ENCODE measurements at regions not wholly inside any gene's neighbourhood (a gene's known extent, or its start where the extent isn't known, plus 50 kb on each side); places are given as distances from the start of the nearest gene placed in this dataset.
"Not testable (repeated sequence)": the region's sequence is repeated elsewhere in the genome, so short reads cannot be mapped to it uniquely, and the experiment has no call there.

DNA sequence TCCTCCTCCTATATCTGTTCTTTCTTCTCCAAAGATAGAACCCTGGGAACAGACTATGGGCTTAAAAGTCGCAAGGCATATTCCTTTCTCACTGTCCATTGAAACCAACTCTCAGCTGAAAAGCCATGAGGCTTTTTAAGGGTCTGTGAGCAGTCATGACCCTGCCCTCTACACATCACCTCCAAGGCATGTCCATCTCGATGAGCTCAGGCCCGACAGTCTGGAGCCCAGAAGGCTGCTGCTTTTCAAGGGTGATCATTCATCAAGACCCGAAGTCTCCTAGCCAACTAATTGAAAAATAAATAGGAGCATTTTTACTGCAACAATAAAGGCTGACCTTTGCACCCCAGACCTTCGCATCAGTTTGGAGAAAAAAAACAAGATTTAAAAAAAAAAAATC lies 378.8 kb upstream of the NRSN1 start:
- DNase-seq (ENCODE audit: low read depth) = no peak

DNA sequence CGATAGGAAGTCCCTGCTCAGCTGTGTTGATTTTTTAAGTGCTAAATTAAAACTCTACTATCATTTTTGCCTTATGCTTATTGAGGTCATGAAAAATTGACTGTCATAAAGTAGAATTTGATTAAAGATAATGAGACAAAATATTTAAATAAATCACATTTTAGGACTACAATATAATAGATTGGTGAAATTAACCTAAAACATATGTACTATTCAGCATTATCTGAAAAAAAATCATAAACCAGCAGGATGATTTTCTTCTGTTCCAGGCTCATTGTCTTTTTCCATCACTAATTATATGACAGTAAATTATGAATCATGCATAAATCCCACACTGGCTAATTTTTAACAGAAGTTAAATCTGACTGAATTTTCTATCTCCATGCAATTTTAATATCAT lies 373.6 kb upstream of the NRSN1 start:
- no peak for DNase-seq (ENCODE audit: low read depth)

DNA sequence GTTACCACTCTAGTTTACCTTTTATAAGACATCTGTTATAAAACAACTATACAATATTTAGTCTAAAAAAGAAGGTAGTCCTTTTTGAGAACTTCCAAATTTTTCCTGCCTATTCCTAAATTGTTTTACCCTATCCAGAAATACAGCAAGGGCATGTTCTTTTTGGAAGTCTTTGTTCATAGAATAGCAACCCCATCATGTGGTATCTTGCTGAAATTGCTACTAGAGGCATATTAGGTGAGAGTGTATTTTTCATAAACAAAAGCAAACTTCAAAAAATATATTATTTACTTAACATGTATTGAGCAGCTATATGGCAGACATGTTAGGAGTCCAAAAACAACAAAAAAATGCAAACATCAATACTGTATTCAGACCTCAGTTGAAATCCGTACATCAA lies 371.8 kb upstream of the NRSN1 start:
- no peak for DNase-seq (ENCODE audit: low read depth)

DNA sequence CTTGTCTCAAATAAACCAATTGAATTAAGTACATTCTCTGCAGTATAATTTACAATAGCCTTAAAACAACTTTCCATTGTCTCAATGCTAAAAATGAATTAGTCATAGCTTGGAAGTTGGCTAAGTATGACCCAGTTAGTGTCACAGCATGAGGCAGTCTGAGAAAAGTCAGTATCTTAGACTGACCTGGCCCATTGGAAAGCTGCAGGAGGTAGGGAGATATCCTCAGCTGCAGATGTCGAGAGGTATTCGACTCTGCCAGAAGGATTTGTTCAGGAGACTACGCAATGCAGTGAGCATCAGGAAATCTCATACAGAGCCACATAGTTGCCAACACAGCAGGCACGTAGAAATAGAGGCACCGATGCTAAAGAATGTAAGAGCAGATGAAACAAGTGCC lies 350.9 kb upstream of the NRSN1 start:
- DNase-seq (ENCODE audit: low read depth) = no peak

DNA sequence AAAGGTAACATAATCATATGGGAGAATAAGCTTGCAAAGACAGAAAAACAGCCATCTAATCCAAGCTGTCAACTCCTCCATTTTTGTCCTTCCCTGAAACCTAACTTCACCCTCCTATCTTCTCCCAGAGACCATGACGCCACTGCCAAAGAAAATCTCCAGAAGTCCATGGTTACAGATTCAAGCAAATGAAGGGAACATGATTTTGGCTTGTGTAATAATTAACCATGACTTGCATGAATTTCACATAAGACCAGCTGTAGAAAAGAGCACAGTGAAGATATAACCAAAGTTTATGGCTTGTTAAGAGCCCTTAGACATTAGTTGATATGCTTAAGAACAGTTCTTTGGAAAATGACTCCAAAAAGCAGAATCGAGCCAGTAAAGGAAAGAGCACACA lies 342.1 kb upstream of the NRSN1 start:
- no peak for DNase-seq (ENCODE audit: low read depth)

DNA sequence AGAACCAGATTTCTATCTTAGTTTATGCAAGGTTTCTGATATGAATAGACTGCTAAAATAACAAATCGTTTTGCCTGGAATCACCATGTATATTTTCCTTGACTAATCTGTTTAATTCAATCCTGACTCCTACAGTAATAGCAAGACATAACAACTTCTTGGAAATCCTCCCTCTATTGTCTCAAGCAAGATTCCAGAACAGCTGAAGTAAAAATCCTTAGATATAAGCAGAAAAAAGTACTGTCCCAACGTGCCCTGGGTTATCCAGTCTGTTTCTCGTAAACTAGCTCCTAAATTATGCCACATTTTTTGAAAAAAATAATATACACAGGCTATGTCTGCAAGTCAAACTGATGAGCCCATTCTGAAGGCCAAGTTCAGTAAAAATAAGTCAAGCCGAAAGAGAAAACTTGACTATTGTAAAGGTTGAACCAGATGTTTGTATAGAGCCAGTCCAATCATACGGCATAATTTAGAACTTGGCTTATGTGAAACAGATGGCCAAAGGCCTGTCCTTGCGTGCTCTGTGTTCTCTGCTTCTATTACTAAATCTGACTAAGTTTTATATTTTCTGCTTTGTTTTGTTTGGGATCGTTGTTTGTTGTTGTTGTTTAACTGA lies 341.6 kb upstream of the NRSN1 start:
- DNase-seq (ENCODE audit: low read depth) = no peak

DNA sequence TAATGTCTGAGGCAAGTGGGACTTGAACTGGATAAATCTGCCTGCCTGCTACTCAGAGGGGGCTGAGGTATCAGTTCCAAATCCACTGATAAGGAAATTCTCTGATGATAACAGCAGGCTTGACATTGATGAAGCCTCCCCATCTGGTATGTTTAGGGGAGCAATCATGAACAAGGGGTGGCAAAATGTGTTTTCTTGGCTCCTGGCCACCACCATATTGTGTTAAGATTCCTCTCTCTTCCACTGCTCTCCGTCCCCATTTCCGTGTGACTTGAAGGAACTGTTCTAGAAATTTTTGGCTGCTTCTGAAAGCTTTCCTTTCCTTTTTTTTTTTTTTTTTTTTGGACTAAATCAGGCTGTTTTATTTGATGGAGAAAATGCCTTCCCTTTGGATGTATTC lies 335.3 kb upstream of the NRSN1 start:
- DNase-seq (ENCODE audit: low read depth) = no peak

DNA sequence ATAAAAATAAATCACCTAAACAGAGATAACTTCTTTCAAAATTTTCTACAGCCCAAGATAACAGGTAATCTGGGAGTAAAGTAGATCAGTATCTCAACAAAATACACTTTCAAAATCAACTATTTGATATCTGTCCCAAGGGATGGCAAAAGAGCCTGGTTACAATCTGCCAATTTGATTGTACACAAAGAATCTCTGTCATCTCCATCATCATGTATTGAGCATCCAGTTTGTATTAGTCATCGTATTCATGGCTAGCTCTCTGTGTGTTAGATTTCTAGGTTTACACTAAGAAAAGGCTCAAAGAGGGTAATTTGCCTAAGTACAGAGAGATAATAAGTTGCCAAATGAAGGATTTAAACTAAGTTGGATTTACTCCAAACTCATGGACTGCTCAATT lies 329.0 kb upstream of the NRSN1 start:
- DNase-seq (ENCODE audit: low read depth) = no peak

DNA sequence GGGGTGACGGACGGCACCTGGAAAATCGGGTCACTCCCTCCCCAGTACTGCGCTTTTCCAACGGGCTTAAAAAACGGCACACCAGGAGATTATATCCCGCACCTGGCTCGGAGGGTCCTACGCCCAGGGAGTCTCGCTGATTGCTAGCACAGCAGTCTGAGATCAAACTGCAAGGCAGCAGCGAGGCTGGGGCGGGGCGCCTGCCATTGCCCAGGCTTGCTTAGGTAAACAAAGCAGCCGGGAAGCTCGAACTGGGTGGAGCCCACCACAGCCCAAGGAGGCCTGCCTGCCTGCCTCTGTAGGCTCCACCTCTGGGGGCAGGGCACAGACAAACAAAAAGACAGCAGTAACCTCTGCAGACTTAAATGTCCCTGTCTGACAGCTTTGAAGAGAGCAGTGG lies 321.7 kb upstream of the NRSN1 start:
- DNase-seq (ENCODE audit: low read depth) = not testable (repeated sequence)

DNA sequence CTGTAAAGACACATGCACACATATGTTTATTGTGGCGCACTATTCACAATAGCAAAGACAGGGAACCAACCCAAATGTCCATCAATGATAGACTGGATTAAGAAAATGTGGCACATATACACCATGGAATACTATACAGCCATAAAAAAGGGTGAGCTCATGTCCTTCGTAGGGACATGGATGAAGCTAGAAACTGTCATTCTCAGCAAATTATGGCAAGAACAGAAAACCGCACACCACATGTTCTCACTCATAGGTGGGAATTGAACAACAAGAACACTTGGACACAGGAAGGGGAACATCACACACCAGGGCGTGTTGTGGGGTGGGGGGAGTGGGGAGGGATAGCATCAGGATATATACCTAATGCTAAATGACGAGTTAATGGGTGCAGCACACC lies 304.9 kb upstream of the NRSN1 start:
- not testable (repeated sequence) for DNase-seq (ENCODE audit: low read depth)

DNA sequence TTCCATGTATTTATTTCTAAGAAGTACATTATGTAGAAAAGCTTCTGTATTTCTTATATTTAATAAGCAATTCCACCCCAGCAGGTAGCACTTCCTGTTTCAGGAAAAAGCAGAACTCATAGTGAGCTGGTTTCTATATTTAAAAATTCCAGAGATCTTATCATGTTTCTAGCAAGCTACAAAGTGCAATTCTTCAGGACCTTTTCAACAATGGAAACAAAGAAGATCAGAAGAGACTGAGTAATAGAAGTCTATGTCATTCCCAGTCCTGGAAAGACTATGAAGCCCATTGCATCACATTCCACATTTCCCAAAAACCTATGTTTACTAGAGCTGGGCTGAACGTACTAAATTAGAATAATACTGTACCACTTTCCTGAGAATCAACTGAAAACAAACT lies 302.6 kb upstream of the NRSN1 start:
- no peak for DNase-seq (ENCODE audit: low read depth)

DNA sequence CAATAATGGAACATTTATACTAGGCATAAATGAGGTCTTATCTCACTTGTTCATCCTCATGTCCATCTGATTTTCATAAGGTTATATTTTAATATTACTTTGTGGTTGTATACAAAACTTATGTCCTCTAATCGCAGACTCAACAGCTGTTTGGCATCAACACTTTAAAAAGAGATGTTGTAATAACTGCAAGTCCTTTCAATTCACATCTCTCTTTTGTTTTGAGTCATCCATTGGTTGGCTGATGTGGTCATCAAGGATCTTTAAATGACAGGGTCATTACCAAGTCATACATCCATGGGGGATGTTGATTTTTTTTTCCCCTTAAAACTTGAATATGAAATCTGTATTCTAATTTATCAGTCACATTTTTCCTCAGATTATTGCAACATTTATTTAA lies 299.4 kb upstream of the NRSN1 start:
- no peak for DNase-seq (ENCODE audit: low read depth)

DNA sequence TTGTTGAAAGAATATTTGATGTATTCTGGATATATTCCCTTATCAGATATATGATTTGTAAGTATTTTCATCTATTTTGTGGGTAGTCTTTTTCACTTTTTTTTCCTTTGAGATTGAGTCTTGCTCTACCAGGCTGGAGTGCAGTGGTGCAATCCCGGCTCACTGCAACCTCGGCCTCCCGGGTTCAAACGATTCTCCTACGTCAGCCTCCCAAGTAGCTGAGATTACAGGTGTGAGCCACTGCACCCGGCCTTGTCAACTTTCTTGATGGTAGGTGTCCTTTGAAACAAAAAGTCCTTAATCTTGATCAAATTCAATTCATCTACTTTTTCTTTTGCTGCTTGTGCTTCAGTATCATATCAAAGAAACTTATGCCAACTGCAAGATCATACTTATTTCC lies 297.2 kb upstream of the NRSN1 start:
- DNase-seq (ENCODE audit: low read depth) = no peak

DNA sequence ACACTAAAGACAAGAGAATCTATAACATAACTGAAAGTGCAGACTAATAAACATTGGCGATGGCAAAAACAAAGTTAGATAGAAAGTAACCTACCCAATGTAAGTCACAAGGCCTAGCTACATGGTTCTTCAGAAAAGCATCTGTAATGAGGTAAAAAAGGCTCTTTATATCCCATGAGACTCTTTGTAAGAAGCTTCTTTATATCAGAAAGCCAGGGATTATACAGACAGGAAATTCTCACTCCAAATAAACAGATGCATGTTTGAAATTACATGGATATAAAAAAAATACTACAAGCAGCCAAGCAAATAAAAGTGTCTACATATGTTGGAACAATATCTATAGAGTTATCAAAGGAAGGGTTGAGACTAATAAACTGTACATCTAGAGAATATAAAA lies 284.9 kb upstream of the NRSN1 start:
- DNase-seq (ENCODE audit: low read depth) = no peak

DNA sequence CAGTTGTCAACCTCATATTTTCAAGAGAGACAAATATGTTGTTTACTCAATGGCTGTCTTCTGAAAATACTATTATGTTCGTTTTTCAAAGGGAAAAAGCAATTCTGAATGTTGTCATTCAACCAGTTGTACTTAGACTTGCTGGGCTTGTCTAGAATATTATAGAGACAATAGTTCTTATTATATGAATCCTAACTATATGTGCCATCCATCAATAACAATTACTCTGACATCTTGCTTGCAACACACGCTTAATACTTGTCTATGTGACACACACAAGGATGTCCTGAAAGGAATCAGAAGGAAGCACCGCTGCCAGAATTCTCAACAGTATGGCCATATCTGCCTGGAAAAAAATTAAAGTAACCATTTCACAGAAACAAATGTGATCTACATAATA lies 283.3 kb upstream of the NRSN1 start:
- DNase-seq (ENCODE audit: low read depth) = no peak

DNA sequence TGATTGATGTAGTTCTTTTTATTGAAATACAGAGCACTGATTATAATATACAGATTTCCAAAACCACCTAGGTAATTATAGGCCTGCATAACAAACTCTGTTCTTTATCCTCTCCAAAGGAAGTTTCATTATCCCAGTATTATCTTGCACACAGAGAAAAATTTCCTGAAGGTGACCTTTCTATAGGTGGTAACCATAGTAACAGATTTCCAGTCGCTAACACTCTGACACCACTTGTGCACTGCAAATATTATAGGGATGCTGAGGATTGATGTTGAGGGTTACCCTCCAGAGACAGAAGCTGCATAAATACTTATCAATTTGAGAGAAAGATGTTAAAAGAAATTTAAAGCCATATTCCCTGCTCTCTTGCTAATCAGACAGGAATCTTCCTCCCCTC lies 274.5 kb upstream of the NRSN1 start:
- no peak for DNase-seq (ENCODE audit: low read depth)

DNA sequence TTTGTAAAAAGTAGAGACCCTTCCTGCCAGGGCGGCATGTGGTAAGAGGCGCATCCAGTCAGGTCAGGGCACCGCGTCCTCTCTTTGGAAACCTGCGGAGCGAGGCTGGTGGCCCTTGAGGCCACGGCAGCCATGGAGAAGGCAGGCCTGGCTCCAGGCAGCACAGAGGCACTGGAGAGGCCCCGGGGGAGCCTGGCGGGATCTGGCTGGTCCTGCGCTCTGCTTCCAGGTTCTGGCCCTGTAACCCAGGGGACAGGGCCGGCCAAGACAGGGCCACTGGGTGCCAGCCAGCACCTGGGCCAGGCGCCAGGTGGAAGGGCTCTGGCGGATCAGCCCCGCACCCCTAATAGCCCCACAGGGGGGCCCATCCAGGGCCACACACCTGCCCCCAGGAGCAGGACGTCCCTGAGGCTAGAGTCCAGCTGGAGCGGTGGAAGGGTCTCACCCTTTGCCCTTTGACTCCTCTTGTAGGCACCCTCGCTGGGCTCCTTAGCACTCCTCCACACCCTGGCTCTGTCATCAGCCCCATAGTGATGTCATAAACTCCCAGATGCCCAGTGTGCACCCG lies 272.4 kb upstream of the NRSN1 start:
- not testable (repeated sequence) for DNase-seq (ENCODE audit: low read depth)

DNA sequence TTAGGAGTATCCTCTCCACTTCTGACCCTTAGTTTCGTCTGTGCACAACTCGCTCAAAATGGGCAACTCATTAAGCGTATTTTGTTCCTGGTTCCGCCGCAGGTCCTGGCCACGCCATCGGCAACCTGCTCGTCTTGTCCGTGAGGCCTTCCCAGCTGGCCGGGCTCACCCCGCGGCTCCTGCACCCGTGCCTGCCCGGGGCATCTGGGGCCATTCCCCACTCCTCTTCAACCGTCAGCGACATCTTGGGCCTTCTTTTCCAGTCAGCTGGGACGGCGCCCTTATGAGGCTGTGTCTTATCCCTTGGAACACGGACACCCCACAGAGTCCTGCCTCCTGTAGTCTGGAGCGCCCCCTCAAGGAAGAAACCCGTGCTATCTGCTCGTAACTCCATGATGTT lies 271.9 kb upstream of the NRSN1 start:
- DNase-seq (ENCODE audit: low read depth) = not testable (repeated sequence)

DNA sequence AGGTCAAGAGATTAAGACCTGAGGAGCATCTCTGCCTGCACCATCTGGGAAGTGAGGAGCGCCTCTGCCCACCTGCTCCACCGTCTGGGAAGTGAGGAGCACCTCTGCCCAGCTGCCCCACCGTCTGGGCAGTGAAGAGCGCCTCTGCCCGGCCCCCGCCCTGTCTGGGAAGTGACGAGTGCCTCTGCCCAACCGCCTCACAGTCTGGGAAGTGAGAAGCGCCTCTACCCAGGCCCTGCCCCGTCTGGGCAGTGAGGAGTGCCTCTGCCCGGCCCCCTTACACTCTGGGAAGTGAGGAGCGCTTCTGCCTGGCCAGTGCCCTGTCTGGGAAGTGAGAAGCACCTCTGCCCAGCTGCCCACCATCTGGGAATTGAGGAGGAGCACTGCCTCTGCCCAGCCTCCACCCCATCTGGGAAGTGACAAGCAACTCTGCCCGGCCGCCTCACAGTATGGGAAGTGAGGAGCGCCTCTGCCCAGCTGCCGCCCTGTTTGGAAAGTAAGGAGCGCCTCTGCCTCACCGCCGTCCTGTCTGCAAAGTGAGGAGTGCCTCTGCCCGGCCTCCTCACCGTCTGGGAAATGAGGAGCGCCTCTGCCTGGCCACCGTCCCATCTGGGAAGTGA lies 270.4 kb upstream of the NRSN1 start:
- no peak for DNase-seq (ENCODE audit: low read depth)

DNA sequence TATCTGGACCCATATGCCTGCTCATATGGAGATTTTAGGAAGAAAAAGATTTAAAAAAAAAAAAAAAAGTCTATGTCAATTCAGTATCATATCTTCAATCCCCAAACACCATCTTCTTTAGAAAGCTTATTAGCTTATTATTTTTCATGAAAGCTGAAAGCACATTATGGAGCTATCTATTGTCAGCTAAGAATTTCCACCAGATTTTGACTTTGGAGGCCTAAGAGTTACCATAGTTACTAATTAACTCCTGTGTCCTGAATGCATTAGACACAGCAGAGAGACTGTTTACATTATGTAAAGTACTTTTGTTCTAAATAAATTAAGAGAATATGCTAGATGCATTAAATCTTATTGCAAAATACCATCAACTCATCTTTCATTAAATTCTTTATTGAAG lies 255.5 kb upstream of the NRSN1 start:
- no peak for DNase-seq (ENCODE audit: low read depth)

DNA sequence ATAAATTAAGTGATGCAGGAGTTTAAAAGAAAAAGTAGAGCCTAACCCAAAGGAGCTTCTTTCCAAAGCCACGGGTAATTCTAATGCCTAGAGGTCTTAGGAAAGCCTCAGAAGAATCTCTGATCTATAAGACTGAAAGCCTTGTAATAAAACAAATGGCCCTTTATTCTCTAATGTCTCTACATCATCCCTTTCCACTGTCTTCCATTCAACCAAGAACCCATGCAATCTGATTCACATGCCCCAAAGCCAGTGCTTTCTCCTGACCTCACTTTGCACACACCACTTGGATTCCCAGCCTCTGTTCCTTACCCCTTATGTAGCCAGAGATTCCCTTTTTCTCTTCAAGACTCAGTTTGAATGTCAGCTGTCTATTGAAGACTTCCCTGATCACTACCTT lies 252.9 kb upstream of the NRSN1 start:
- DNase-seq (ENCODE audit: low read depth) = no peak

DNA sequence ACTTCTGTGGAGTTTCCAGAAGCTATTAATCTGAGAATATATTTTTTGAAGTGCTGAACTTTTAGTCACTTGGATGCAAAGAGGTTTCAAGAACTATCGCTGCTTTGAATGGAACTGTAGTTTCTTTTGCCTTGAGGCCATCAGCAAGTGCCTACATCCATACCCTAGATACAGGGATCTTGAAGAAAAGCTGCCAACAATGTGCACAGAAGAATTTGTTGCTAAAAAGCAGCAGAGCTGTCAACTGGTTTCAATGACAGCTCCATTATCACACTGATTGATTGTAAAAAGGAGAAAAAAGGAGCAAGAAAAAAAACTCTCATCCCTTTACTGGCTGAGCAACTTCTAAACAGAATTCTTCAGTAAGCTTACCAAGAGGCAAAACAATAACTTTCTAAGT lies 251.0 kb upstream of the NRSN1 start:
- no peak for DNase-seq (ENCODE audit: low read depth)

DNA sequence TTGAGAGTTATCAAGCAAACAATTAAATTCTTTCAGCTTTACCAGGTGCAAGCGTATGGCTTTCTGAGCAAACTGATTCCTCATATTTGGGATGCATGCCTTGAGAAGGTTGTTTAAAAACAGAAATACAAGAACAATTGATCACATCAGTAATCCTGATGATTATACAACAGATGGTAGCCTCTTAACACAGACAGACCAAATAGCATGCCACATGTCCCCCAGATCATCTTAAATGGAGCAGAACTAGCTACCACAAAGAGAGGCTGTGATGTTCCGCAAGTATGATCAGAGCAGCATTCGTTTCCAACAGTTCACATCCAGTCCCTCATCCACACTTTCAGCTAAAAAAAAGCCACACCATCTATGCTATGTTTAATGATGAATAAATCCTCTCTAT lies 246.2 kb upstream of the NRSN1 start:
- DNase-seq (ENCODE audit: low read depth) = no peak

Data from M059J (cell line).